GM12878 (cell line): ENCODE measurements at regions not wholly inside any gene's neighbourhood (a gene's known extent, or its start where the extent isn't known, plus 50 kb on each side); places are given as distances from the start of the nearest gene placed in this dataset.

ENCODE experiments used
- ATAC-seq: fragments of 200-7000 bp; cut with Tn5 transposase; 3 replicates; pipeline ENCODE4 v1.9.1; 2020; ENCODE audit warnings: mild to moderate bottlenecking, moderate library complexity
- BruUV-seq: library from RNA; stranded (reverse); fragments of 400-500 nt; replicated peaks from 2 replicates; lab custom pipeline; 2021; lab: Mats Ljungman, UMichigan
- CTCF ChIA-PET: fragments of 300-600 bp; sonication (Branson Sonifier 250); formaldehyde crosslinking; extraction: SDS; loops from one replicate; lab custom pipeline; 2021; ENCODE audit warnings: inconsistent platforms; lab: Yijun Ruan, JAX
- POLR2A ChIA-PET: fragments of 350-600 bp; formaldehyde crosslinking; extraction: SDS; loops from one replicate; lab custom pipeline; 2021; ENCODE audit warnings: inconsistent platforms; lab: Charles Lee
- RAD21 ChIA-PET: fragments of 300-600 bp; sonication (Branson Sonifier 250); formaldehyde crosslinking; loops from one replicate; lab custom pipeline; 2023; ENCODE audit warnings: antibody characterized with exemption; ENCODE audit not compliant: unreplicated experiment; lab: Charles Lee
- SMC1A ChIA-PET: fragments of 300-600 bp; sonication (Branson Sonifier 250); formaldehyde crosslinking; loops from one replicate; lab custom pipeline; 2023; ENCODE audit not compliant: unreplicated experiment, uncharacterized antibody; lab: Charles Lee
- DNase-seq: peaks from one replicate; pipeline ENCODE4 v3.0.0-alpha.2; 2011; ENCODE audit warnings: low read depth, low spot score
- FAIRE-seq: peaks from 3 replicates; lab custom pipeline; 2011; peaks lifted over from hg19 to GRCh38; lab: Jason Lieb, UNC
- H2AFZ ChIP-seq: 2 replicates; pipeline ENCODE4 v1.6.0; 2011; ENCODE audit warnings: low read depth, low read length, control low read depth; ENCODE audit not compliant: control insufficient read depth
- H3K27ac ChIP-seq: 2 replicates; pipeline ENCODE4 v1.5.1; 2011; ENCODE audit warnings: control low read depth; ENCODE audit not compliant: control insufficient read depth, insufficient read depth
- H3K27me3 ChIP-seq, 2 experiments: replicated peaks in 1 of 2; 2 replicates each; pipeline versions ENCODE4 v1.6.0 to v1.6.1; 2011; ENCODE audit warnings: low read length in 1 of 2; ENCODE audit not compliant: control insufficient read depth in 2 of 2, insufficient read depth in 2 of 2
- H3K36me3 ChIP-seq, 2 experiments: 2 replicates each; pipeline ENCODE4 v1.5.1; 2011; ENCODE audit warnings: low read length in 1 of 2; ENCODE audit not compliant: control insufficient read depth in 2 of 2, insufficient read depth in 2 of 2
- H3K4me1 ChIP-seq: 2 replicates; pipeline ENCODE4 v1.6.1; 2011; ENCODE audit warnings: mild to moderate bottlenecking, low read length, moderate library complexity, mixed read lengths; ENCODE audit not compliant: control insufficient read depth, insufficient read depth
- H3K4me2 ChIP-seq: 2 replicates; pipeline ENCODE4 v1.6.0; 2011; ENCODE audit warnings: control low read depth; ENCODE audit not compliant: control insufficient read depth, insufficient read depth
- H3K4me3 ChIP-seq: fragments of 200-600 bp; sonication (generic); 2 replicates; pipeline ENCODE4 v1.5.1; 2016
- H3K79me2 ChIP-seq: 2 replicates; pipeline ENCODE4 v1.6.0; 2011; ENCODE audit warnings: low read length; ENCODE audit not compliant: control insufficient read depth, insufficient read depth
- H3K9ac ChIP-seq: 2 replicates; pipeline ENCODE4 v1.8.0; 2011; ENCODE audit warnings: low read length, control low read depth, mixed read lengths; ENCODE audit not compliant: control insufficient read depth, insufficient read depth
- H3K9me3 ChIP-seq: replicated peaks from 3 replicates; pipeline ENCODE4 v1.5.1; 2011; ENCODE audit warnings: mild to moderate bottlenecking, low read length; ENCODE audit not compliant: control insufficient read depth, insufficient read depth
- H4K20me1 ChIP-seq: 2 replicates; pipeline ENCODE4 v1.6.0; 2011; ENCODE audit not compliant: control insufficient read depth, insufficient read depth
- E2F4 ChIP-seq: IDR thresholded peaks from 2 replicates; pipeline ENCODE4 v1.6.1; 2012; ENCODE audit warnings: low read depth, low read length, improper control_type of control experiment
- MYC ChIP-seq: IDR thresholded peaks from 2 replicates; pipeline ENCODE4 v1.6.1; 2011; ENCODE audit warnings: mild to moderate bottlenecking, low read length, moderate library complexity, inconsistent platforms; ENCODE audit not compliant: insufficient read depth, insufficient replicate concordance, insufficient read length, severe bottlenecking
- RFX5 ChIP-seq: IDR thresholded peaks from 2 replicates; pipeline ENCODE4 v1.6.1; 2011; ENCODE audit warnings: low read depth, low read length, improper control_type of control experiment
- TCF3 ChIP-seq: IDR thresholded peaks from 2 replicates; pipeline ENCODE4 v1.6.1; 2012; ENCODE audit warnings: low read depth, mild to moderate bottlenecking, low read length, borderline replicate concordance; ENCODE audit not compliant: insufficient read depth
- YBX1 ChIP-seq: fragments of 450-650 bp; IDR thresholded peaks from 2 replicates; pipeline ENCODE4 v1.6.1; 2016; ENCODE audit warnings: antibody characterized with exemption
- ZBTB4 ChIP-seq: fragments of 450-650 bp; formaldehyde crosslinking; IDR thresholded peaks from 2 replicates; pipeline ENCODE4 v1.4.0; 2022; ENCODE audit warnings: mild to moderate bottlenecking, moderate library complexity
- ZNF384 ChIP-seq: IDR thresholded peaks from 2 replicates; pipeline ENCODE4 v1.6.1; 2012; ENCODE audit warnings: low read depth, mild to moderate bottlenecking, low read length, improper control_type of control experiment, borderline replicate concordance
- in situ Hi-C: fragments of 300-500 bp; cut with MboI; formaldehyde crosslinking; loops from 9 replicates; pipeline ENCODE4 v1.14.3; 2018; ENCODE audit warnings: mixed read lengths
- intact Hi-C: fragments of 100-400 bp; cut with micrococcal nuclease; formaldehyde crosslinking; loops from one replicate; pipeline ENCODE4 v1.14.2; 2022; ENCODE audit not compliant: unreplicated experiment

GRCh38 chr1:172733815-172734214 is 74.9 kb downstream of the FASLG start:
- SMC1A ChIA-PET: no interaction called here
- CTCF ChIA-PET: interaction anchor here (1.0 to 2.3 kb wide), 4 partner anchors 9 to 17 kb away, joined by 3 to 8 read pairs (median 4); no protein-coding TSS in a partner anchor
- Histone ChIP-seq H2AFZ (no peak overlapping the region), H3K9ac (no peak overlapping the region), H4K20me1 (no peaks in the 10 kb centered on the region), H3K79me2 (no peaks in the 10 kb centered on the region), H3K4me3 (no peak overlapping the region), H3K36me3 (no peaks in the 10 kb centered on the region), H3K9me3 (no peaks in the 10 kb centered on the region; the same call in 1 of the 3 replicates), H3K27me3 (no peaks in the 10 kb centered on the region), H3K27ac (no peak overlapping the region), H3K4me2 (no peak overlapping the region), H3K4me1 (no peaks in the 10 kb centered on the region)
- DNase-seq (no peak), FAIRE-seq (no peak), ATAC-seq (no peak)
- in situ Hi-C loops (no loop called here), intact Hi-C loops (no loop called here)
- POLR2A ChIA-PET: no interaction called here
- TF ChIP-seq RFX5: no peak
- no peak for TF ChIP-seq E2F4
- no peak for TF ChIP-seq YBX1
- TF ChIP-seq ZBTB4 (CRISPR knock-in tag): no peak
- no peak for TF ChIP-seq TCF3
- TF ChIP-seq ZNF384: no peak
- no peak for TF ChIP-seq MYC
- RAD21 ChIA-PET: no interaction called here
- no TSS peak for BruUV-seq
